Panc1 (cell line): ENCODE measurements at regions not wholly inside any gene's neighbourhood (a gene's known extent, or its start where the extent isn't known, plus 50 kb on each side); places are given as distances from the start of the nearest gene placed in this dataset.

Experiments
- ATAC-seq: fragments of 200-7000 bp; cut with Tn5 transposase; 2 replicates; pipeline ENCODE4 v1.9.1; 2020; ENCODE audit warnings: mild to moderate bottlenecking, moderate library complexity
- BruUV-seq: library from RNA; stranded (reverse); fragments of 400-500 nt; replicated peaks from 2 replicates; lab custom pipeline; 2021; lab: Mats Ljungman, UMichigan
- CTCF ChIA-PET: fragments of 300-600 bp; sonication (Branson Sonifier 250); formaldehyde crosslinking; loops from one replicate; lab custom pipeline; 2022; ENCODE audit warnings: antibody characterized with exemption; lab: Charles Lee
- POLR2A ChIA-PET: fragments of 300-600 bp; sonication (Branson Sonifier 250); formaldehyde crosslinking; loops from one replicate; lab custom pipeline; 2022; ENCODE audit warnings: antibody characterized with exemption; lab: Charles Lee
- DNase-seq: peaks from one replicate; pipeline ENCODE4 v3.0.0-alpha.2; 2010; ENCODE audit warnings: low read depth, low spot score
- H3K27ac ChIP-seq: 2 replicates; pipeline ENCODE4 v1.5.1; 2011; ENCODE audit warnings: mild to moderate bottlenecking, low read length, inconsistent platforms
- H3K27me3 ChIP-seq: fragments of 200-500 bp; sonication (Bioruptor generic); 2 replicates; pipeline ENCODE4 v1.6.0; 2014; ENCODE audit warnings: low read length, inconsistent platforms; ENCODE audit not compliant: control insufficient read depth, insufficient read depth
- H3K36me3 ChIP-seq: fragments of 200-500 bp; sonication (Bioruptor generic); 2 replicates; pipeline ENCODE4 v1.5.1; 2014; ENCODE audit warnings: inconsistent platforms, mild to moderate bottlenecking, low read length, moderate library complexity; ENCODE audit not compliant: control insufficient read depth, insufficient read depth
- H3K4me1 ChIP-seq: 2 replicates; pipeline ENCODE4 v1.5.1; 2011; ENCODE audit warnings: inconsistent platforms, mild to moderate bottlenecking, low read length, moderate library complexity; ENCODE audit not compliant: control insufficient read depth, insufficient read depth
- H3K4me3 ChIP-seq, 2 experiments: 2 replicates each; pipeline ENCODE4 v1.5.1; 2011 to 2012; ENCODE audit warnings: low read depth in 2 of 2, low read length in 2 of 2, mild to moderate bottlenecking in 2 of 2, inconsistent platforms in 1 of 2, moderate library complexity in 1 of 2
- H3K9me3 ChIP-seq: fragments of 200-500 bp; sonication (Bioruptor generic); 2 replicates; pipeline ENCODE4 v1.5.1; 2014; ENCODE audit warnings: low read depth, mild to moderate bottlenecking, inconsistent platforms, low read length, moderate library complexity; ENCODE audit not compliant: control insufficient read depth, insufficient read depth
- POLR2AphosphoS5 ChIP-seq: IDR thresholded peaks from 2 replicates; pipeline ENCODE4 v1.6.1; 2012; ENCODE audit warnings: mild to moderate bottlenecking, low read depth, low read length, moderate library complexity
- SIN3A ChIP-seq: IDR thresholded peaks from 2 replicates; pipeline ENCODE4 v1.6.1; 2012; ENCODE audit warnings: low read depth, mild to moderate bottlenecking, low read length, moderate library complexity, borderline replicate concordance; ENCODE audit not compliant: insufficient read depth
- TCF7L2 ChIP-seq: IDR thresholded peaks from 2 replicates; pipeline ENCODE4 v1.6.1; 2011; ENCODE audit warnings: mild to moderate bottlenecking, low read depth, low read length, inconsistent platforms
- in situ Hi-C: cut with HindIII; loops from 2 replicates; pipeline ENCODE4 v1.10.0; 2016; ENCODE audit warnings: low sequenced_read_pairs, low pct_unique_long_range_greater_than_20kb
- intact Hi-C: fragments of 100-400 bp; cut with micrococcal nuclease; formaldehyde crosslinking; loops from one replicate; pipeline ENCODE4 v1.10.0; 2022; ENCODE audit not compliant: unreplicated experiment
- TF ChIP-seq, protein P1 (sequence below), 2 experiments: IDR thresholded peaks; 2 replicates each; pipeline ENCODE4 v1.6.1; 2011 to 2012; ENCODE audit warnings: low read depth in 2 of 2, control low read depth in 1 of 2, low read length in 1 of 2, mild to moderate bottlenecking in 1 of 2, moderate library complexity in 1 of 2; ENCODE audit not compliant: insufficient read depth in 1 of 2
- TF ChIP-seq, protein P2 (sequence below): fragments of 450-650 bp; IDR thresholded peaks from 2 replicates; pipeline ENCODE4 v1.5.1; 2017; ENCODE audit warnings: mild to moderate bottlenecking

DNA sequence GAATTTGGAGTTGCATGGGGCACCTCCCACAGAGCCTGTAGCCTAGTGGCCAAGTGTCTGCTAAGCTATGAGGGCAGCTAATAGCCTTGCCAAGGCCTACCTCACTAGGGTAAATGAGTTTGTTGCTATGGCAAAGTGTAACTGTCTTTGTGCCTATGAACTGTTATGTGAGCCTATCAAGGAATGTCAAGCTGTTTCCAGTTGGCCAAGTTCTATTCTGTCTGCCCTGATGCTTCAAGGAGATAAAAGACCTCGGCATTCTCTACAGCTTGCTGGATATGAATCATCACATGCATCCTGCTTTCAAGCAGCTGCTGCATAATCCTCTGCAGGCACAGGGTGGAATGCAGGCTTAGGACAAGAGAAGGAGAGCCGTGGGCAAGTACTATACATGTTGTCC, 69.8 kb upstream of the CCDC112 start:
- intact Hi-C loops: no loop called here
- Histone ChIP-seq H3K27me3 (no peaks in the 10 kb centered on the region), H3K4me1 (no peaks in the 10 kb centered on the region), H3K4me3 (no peak overlapping the region), H3K9me3 (no peaks in the 10 kb centered on the region), H3K27ac (no peak overlapping the region), H3K36me3 (no peaks in the 10 kb centered on the region)
- no peak for TF ChIP-seq POLR2AphosphoS5
- TF ChIP-seq, protein P1, sequence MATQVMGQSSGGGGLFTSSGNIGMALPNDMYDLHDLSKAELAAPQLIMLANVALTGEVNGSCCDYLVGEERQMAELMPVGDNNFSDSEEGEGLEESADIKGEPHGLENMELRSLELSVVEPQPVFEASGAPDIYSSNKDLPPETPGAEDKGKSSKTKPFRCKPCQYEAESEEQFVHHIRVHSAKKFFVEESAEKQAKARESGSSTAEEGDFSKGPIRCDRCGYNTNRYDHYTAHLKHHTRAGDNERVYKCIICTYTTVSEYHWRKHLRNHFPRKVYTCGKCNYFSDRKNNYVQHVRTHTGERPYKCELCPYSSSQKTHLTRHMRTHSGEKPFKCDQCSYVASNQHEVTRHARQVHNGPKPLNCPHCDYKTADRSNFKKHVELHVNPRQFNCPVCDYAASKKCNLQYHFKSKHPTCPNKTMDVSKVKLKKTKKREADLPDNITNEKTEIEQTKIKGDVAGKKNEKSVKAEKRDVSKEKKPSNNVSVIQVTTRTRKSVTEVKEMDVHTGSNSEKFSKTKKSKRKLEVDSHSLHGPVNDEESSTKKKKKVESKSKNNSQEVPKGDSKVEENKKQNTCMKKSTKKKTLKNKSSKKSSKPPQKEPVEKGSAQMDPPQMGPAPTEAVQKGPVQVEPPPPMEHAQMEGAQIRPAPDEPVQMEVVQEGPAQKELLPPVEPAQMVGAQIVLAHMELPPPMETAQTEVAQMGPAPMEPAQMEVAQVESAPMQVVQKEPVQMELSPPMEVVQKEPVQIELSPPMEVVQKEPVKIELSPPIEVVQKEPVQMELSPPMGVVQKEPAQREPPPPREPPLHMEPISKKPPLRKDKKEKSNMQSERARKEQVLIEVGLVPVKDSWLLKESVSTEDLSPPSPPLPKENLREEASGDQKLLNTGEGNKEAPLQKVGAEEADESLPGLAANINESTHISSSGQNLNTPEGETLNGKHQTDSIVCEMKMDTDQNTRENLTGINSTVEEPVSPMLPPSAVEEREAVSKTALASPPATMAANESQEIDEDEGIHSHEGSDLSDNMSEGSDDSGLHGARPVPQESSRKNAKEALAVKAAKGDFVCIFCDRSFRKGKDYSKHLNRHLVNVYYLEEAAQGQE (IDR thresholded peaks at IDR 0.05; ENCODE audit: insufficient read depth in 1 of 2, low read depth in 2 of 2, low read length in 1 of 2): no peak
- no peak for TF ChIP-seq TCF7L2
- TF ChIP-seq, protein P2, sequence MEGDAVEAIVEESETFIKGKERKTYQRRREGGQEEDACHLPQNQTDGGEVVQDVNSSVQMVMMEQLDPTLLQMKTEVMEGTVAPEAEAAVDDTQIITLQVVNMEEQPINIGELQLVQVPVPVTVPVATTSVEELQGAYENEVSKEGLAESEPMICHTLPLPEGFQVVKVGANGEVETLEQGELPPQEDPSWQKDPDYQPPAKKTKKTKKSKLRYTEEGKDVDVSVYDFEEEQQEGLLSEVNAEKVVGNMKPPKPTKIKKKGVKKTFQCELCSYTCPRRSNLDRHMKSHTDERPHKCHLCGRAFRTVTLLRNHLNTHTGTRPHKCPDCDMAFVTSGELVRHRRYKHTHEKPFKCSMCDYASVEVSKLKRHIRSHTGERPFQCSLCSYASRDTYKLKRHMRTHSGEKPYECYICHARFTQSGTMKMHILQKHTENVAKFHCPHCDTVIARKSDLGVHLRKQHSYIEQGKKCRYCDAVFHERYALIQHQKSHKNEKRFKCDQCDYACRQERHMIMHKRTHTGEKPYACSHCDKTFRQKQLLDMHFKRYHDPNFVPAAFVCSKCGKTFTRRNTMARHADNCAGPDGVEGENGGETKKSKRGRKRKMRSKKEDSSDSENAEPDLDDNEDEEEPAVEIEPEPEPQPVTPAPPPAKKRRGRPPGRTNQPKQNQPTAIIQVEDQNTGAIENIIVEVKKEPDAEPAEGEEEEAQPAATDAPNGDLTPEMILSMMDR: no peak
- no peak for TF ChIP-seq SIN3A
- no TSS peak for BruUV-seq
- in situ Hi-C loops: no loop called here
- ChIA-PET POLR2A (no interaction called here), CTCF (no interaction called here)
- ATAC-seq: no peak
- no peak for DNase-seq

DNA sequence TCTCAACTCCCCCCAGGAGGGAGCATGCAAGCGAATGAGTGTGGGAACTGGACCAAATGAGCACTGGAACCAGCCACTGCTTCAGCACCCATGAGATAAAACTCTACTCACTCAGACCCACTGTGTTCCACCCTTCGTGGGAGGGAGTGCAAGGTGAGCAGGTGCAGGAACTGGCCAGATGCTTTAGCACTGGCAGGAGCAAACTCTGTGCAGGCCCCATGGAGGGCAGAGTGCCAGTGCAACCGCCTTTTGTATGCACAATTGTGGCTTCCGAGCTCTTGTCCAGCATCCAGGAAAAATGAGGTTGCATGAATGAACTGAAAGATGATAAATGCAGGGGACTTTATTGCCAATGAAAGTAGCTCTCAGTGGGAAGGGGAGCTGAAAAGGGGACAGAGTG, 67.4 kb upstream of the CCDC112 start:
- no peaks in the 10 kb centered on the region for H3K36me3 ChIP-seq
- DNase-seq (no peak), ATAC-seq (no peak)
- no peaks in the 10 kb centered on the region for H3K27me3 ChIP-seq
- intact Hi-C loops: no loop called here
- H3K9me3 ChIP-seq: no peaks in the 10 kb centered on the region
- TF ChIP-seq, protein P2: no peak
- TF ChIP-seq SIN3A (no peak), POLR2AphosphoS5 (no peak), TCF7L2 (no peak)
- TF ChIP-seq, protein P1 (IDR thresholded peaks at IDR 0.05; ENCODE audit: insufficient read depth in 1 of 2, low read depth in 2 of 2, low read length in 1 of 2): no peak
- no peaks in the 10 kb centered on the region for H3K4me1 ChIP-seq
- POLR2A ChIA-PET: no interaction called here
- no peak overlapping the region for H3K4me3 ChIP-seq
- H3K27ac ChIP-seq: no peak overlapping the region
- CTCF ChIA-PET: no interaction called here
- no TSS peak for BruUV-seq
- in situ Hi-C loops: no loop called here
